HG02588 (cell line): ENCODE measurements at regions not wholly inside any gene's neighbourhood (a gene's known extent, or its start where the extent isn't known, plus 50 kb on each side); places are given as distances from the start of the nearest gene placed in this dataset.

ENCODE experiments used
- ATAC-seq: cut with Tn5 transposase; IDR thresholded peaks from one replicate; pipeline ENCODE4 v1.9.1; 2021; ENCODE audit warnings: mild to moderate bottlenecking, moderate library complexity; ENCODE audit not compliant: unreplicated experiment

DNA sequence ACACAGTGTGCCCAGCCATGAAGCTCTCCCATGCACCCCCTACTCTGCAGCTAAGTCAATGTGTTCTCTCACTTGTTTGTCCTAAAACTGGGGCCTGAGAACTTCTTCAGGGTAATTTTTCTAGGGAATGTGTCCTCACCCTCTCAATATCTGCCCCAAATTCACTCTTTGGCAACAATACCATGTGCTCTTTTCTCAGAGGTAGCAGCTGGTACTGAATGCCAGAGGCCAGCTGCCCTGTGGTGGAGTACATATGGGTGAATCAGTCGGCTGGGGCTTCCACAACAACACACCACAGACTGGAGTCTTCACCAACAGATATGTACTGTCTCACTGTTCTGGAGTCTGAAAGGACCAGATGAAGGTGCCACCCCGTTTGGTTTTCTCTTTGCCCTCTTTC, 97.7 kb upstream of the TOP3B start:
- no peak for ATAC-seq

DNA sequence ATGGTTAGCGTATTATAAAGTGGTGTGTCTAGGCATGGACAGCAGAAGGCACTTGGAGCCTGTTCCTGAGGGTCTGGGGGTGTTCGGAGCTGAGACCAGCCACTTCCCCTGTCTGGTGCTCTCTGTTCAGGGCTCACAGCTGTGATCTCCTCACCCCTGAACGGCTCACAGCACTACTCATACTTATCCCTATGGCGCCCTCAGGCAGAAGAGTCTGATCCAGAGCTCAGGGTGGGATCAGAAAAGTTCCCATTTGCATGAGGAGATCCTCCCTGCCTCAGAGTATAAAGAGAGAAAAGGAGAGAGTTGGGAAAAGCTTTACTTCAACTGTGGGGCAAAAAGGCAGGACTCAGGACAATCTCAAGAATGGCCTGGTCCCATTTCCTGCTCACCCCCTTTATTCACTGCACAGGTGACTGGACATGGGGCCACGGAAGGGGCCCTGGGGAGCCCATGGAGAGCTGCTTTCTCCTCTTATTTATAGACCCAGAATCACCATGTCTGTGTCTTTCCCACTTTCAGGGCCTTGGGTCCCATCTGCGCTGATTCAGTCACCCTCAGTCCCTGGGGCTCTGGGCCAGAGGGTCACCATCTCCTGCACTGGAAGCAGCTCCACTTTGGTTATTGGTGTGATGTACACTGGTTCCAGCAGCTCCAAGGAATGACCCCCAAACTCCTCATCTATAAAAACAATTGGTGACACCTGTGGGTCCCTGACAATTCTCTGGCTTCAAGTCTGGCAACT, 97.0 kb upstream of the TOP3B start:
- ATAC-seq, result no peak

DNA sequence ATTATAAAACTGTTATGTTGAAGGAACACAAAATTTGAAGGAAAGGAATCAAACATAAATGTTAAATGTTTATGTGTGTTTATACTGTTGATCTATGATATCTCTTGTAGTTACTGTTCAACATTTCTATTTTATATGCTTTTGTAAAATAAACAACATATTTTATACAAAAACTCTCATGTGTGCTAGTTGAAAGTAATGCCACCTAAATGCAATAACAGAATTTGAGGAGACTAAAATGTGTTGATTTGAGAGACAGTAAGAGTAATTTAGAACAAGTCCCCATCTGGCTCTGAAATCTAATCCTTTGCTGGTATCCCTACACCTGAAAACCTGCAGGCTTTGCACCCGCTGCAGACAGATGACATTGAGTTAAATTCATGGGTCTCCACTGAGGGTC, 95.7 kb upstream of the TOP3B start:
- ATAC-seq, result no peak

DNA sequence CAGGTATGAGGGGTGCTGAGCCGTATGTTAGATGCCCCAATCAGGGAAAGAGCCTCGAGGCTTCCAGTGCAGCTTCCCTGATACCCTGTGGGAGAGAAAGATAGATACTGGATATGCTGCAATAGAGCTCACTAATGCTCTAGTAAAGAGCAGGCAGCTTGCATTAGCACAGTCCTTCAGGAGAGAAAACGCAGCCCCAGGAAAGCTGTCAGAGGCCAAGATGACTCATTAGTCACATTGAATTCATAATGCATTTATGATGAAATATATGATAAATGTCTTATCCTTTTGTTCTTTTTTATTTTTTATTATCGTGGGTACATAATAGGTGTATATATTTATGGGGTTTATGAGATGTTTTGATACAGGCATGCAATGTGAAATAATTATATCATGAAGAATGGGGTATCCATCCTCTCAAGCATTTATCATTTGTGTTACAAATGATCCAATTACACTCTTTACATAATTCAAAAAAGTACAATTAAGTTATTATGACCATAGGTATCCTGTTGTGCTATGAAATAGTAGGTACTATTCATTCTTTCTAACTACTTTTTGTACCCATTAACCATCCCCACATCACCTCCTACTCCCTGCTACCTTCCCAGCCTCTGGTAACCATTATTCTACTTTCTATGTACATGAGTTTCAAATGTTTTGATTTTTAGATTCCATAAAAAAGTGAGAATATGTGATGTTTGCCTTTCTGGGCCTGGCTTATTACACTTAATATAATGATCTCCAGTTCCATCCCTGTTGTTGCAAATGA, 94.5 kb upstream of the TOP3B start:
- ATAC-seq, result no peak

DNA sequence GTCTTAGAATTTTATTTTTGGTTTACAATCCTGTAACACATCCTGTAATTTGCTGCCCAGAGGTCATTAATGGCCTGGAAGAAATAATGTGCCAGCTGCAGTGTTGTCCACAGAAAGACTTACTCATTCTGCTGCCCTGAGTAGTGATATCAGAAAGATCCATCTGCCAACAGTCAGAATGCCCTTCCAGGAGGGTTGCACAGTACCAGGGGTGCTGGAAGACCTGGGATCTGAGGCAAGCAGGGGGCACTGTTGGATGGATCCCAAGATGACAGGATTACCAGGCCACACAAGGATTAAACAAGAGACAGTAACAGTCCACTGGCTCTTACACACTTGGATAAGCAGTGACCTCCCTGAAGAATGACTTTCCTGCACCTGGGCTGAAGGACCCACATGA, 93.8 kb upstream of the TOP3B start:
- no peak for ATAC-seq

DNA sequence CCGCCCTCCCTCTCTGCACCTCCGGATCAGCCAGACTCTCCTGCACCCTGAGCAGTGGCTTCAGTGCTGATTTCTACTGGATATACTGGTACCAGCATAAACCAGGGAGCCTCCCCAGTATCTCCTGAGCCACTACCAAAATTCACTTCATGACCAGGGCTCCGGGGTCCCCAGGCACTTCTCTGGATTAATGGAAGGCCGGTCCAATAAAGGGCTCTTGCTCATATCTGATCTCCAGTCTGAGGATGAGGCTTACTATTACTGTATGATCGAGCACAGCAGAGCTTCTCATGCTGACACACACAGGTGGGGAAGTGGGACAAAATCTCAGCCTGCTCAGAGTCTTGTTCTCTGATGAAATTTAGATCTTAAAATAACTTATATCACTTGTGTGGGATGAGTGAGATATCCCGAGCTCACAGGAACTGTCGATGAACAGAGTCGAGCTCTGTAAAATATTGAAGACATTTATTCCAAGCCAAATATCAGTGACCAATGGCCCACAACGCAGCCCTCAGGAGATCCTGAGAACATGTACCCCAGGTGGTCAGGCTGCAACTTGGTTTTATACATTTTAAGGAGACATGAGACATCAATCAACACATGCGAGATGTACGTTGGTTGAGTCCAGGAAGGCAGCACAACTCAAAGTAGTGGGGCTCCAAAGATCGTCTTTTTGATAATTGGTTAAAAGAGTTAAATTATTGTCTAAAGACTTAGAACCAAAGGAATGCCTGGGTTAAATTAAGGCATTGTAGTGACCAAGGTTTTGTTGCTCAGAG, 93.0 kb upstream of the TOP3B start:
- no peak for ATAC-seq

DNA sequence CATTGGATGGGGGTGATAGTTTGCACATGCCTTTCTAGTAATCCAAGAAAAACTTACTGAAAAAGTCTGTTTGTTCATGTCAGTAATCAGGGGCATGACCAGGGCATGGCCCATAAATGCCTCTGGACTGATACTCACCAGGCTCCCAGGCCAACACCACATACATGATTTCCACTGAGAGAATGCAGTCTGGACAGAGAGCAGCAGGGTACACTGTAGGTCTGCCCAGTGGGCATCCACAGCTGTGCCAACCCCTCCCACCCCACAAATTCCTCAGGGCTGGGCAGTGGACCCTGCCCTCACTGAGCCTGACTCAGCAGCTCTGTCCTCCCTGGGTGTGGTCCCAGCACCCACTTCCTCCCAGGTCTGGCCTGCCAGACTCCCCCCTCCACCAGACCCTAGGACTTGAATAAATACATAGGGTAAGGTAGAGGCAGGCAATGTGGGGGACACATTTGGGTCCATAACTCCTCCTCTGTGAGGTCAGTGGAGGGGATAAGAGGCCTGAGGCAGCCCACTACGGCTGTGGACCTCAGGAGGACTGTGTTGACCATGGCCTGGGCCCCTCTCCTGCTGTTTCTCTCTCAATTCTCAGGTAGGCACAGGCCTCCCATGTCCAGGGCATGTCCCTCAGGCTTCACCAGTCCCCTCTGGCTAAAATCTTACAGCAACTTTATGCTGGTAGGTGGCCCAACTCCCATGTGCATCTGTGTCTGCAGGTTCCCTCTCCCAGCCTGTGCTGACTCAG, 92.2 kb upstream of the TOP3B start:
- ATAC-seq, result no peak

DNA sequence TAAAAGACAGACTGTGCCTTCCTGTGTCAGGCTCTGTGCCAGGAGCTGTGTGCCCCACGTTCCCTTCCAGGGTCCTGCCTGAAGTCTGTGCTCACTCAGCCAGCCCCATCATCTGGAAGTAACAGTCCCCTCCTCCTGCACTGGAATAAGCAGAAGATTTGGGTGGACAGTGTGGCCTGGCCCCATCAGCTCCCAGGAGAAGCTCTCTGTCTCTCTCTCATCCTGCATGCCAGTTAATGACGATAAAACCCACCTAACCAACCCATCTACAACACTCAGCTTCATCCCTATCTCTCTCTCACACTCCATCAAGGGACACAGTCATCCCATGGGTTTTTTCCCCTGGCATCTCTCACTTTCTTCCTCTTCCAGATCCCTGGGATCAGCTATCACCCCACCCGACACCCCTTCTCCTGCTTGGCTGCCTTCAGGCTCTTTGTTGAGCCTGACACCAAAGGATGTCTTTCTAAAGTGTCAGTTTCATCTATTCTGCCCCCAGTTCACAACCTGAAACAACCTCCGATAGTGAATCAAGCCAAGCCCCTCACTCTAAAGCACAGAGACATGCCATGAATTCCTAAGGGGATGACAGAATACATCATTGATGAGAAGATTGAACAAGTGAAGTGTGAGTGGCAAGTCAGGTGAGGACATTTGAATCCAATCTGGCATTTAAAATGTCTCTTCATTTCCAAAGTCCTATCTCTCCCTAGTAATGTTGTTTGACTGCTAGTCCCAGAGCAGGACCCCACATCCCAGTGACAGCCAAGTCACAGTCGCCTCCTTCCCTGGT, 91.4 kb upstream of the TOP3B start:
- ATAC-seq, result no peak

DNA sequence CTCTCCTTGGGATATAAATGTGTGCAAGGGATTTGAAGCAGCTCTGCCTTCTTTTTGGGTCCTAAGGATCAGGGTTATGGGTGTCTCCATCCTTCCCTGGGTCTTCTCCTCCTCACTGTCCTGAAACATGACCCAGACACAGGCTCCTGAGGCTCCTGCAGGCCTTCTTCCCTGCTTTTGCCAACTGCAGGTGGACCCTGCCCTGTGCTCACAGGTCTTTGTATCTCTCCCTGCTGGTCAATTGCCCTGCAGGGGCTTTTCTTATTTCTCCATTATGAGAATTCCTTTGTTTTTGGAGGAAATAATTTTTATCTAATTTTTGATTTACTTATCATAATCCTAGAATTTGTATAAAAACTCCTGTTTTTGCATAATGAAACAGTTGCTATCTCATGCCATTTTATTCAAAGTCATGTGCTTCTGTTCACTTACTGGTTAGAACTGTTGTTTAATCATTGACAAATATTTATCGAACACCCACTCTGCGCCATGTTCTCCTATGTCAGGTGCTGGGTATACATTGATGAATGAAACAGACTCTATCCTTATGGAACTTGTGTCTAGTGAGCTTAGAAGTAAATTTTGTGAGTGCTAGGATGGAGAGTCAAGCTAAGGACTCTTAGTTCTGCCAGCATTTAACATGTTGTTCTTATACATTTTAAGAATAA, 89.7 kb upstream of the TOP3B start:
- no peak for ATAC-seq

DNA sequence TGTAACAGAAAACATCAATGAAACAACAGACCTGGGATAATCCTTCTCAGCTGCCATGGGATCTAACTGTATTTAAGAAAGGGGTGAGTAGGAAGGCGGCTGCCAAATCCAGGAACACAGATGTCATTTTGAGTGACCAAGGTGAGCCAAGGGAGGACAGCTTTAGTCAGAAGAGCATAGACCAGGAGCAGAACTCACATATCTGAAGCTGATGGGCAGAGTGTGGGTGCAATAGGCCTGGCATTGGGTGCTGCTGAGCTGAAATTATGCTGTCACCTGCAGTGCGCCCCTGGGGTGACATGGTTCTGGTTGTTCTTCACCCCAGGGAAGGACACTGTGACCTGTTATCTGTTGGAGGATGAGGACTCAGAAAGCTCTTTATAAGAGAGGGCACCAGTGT, 88.9 kb upstream of the TOP3B start:
- ATAC-seq, result no peak

DNA sequence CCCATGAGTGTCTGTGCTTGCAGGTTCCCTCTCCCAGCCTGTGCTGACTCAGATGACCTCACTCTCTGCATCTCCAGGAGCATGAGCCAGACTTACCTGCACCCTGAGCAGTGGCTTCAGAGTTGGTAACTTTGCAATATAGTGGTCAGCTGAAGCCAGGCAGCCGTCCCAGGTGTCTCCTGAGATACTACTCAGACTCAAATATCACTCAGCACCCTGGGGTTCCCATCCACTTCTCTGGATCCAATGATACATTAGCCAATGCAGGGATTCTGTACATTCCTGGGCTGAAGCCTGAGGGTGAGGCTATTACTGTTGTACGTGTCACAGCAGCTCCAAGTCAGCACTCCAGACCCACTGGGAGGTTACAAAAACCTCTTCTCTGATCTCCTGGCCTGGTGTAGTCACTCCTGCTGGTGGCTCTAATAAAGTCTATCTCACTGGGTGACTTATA, 87.8 kb upstream of the TOP3B start:
- ATAC-seq, result no peak

DNA sequence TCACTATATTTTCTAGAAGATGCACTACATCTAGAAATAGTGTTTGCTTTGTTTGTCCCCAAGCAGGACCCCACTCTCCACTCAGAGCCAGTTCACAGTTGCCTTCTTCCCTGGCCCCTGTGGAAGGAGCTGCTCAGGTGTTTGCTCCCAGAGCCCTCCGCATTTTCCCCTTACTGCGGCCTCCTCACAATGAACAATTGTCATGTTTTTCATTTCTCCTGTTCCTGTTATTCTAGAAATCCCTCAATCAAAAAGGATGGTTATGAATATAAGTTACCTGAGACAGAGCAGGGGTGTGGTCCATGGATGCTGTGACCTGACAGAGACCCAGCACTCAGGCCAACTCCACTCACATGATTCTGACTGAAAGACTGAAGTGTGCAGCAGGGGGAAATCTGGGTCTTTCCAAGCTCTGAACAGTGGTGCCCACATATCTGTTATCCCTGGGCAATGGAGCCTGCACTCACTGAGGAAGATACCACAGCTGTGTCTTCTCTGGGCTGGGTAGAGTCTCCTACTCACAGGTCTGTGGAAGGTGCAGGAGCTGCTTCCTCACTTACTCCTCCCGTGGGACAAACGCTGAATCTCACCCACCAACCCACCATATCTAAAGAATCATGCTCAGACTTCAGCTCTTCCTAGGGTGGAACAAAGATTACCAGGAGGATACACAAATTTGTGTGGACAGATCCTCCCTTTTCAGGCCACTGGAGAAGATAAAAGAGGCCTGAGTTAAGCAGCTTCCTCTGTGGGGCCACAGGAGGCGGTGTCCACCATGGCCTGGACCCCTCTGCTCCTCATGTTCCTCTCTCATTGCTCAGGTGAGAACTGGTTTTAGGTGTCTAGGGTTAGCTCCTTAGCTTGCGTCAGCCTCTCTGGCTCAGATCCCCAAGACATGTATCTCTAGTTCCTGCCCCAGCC, 87.1 kb upstream of the TOP3B start:
- ATAC-seq, result no peak

DNA sequence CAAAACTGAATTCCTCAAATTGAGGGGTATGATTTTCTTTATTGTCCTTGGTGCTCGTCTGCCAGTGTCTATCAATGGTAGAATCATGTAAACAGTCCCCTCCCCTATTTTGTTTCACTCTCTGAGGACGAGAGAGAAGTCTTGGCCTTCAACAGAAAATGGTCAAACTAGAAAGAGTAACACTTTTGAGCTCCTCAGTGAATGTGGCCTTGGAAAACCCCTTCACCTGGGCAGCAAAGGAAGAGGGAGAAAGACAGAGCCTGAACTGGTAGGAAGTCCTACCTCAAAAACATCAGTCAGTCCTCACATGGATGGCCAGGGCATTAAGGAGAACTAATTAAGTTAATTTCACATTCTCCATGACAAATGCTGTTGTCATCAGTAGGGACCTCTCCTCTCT, 86.1 kb upstream of the TOP3B start:
- no peak for ATAC-seq

DNA sequence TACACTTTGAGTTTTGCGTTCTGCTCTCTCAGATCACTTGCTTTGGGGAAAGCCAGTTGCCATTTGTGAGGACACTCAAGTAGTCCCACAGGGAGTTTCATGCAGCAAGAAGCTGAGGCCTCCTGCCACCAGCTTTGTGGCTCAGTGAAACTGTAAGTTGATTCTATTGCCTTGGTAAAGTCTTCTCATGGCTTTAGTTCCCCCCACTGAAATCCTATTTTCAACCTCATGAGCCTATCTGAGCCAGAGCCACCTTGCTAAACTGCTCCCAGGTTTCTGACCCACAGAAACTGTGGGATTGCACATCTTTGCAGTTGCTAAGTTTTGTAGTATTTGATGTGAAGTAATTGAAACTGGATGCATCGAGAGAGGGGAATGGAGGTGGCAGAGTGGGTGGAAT, 85.4 kb upstream of the TOP3B start:
- no peak for ATAC-seq

DNA sequence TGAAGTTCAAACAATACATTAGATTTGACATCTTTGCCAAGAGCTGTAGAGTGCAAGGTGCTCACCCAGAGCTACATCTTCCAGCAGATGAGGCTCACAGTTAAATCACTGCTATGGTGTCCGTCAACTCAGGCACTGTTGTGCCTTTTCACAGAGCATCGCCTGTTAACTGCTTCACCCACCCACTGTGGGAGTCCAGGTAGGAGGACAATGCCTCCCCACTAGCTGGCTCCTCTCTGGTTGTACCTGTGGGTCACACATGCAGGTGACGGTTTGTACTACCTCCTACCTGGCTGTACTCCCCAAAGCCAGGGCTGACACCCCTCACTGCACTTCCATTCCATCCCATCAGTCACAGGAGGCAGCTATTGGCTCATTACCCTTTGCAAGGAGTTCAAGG, 84.6 kb upstream of the TOP3B start:
- no peak for ATAC-seq

DNA sequence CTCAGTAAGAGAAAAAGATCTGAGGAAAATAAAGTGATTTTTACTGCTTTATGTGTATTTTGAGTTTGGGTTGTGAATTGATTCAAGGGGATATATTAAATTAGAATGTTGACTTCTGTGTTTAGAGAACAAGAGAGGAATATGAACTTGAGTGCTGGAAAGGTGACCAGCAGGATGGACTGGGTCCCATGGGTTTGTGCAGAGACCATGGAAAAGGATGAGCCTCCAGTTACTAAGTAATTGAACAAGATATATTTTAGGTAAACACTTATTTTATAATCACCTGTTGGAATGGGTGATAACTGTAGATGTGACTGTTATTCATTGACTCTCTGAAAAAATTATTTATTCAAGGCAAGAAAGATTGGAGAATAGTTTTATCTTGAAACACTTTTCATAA, 82.0 kb upstream of the TOP3B start:
- ATAC-seq, result no peak

DNA sequence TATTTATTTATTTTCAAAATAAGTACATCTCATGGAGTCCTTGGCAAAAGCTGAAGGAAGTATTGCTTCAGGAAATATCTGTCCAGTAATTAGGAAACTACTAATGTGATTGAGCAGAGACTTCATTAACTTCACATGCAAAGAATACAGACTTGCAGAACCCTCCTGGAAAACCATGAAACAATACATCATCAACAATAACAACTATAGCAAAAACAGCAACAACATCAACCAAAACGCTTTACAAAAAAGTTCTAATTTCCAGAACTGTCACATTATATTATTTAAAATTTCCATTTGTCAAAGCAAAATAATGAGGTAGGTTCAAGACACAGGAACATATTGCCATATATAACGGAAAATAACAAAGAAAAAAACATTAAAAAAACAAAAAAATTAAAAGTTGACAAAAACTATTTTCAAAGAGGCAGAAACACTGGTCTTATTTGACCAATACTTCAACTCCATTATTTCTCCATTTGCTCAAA, 79.8 kb upstream of the TOP3B start:
- ATAC-seq, result no peak
